Heart left ventricle (tissue), 13 donors: ENCODE measurements at regions not wholly inside any gene's neighbourhood (a gene's known extent, or its start where the extent isn't known, plus 50 kb on each side); places are given as distances from the start of the nearest gene placed in this dataset.

Experiments
- POLR2A ChIP-seq, 2 donors: fragments of 450-650 bp; IDR thresholded peaks; one replicate each; pipeline ENCODE4 v1.6.1; 2017; ENCODE audit warnings: antibody characterized with exemption in 2 of 2, mild to moderate bottlenecking in 2 of 2, moderate library complexity in 2 of 2
- TF ChIP-seq, protein P1 (sequence below), 12 donors: fragments of 200-600 bp; sonication (generic) in 4 of 12; IDR thresholded peaks; one replicate each; pipeline versions ENCODE4 v1.5.0 to v1.8.0; 2018 to 2022; ENCODE audit warnings: antibody characterized with exemption in 12 of 12, mild to moderate bottlenecking in 5 of 12
- donor health status: ischemic (EF 13 %, LVEDD 7.1; RV severe dilation, severe dysfunction).
- donor health status: DM: no; HTN: yes; CAD: no.
- donor health status: DM: no; HTN: no; CAD: no.
- donor health status: ischemic (EF 25% LVEDD 6.9; RV normal size, moderate dysfunction).
- donor health status: ischemic (EF 25% LVEDD 5.7; RV mildly dilated, moderate dysfunction).
- donor health status: ischemic (EF 35%, LVEDD 5.7; RV mildly dilated, moderate dysfunction).
- donor health status: nonischemic (EF 11% LVEDD 7.7; RV severe dilation, severe dysfunction).
- donor health status: DM: yes; HTN: yes; CAD: no.
- donor health status: PGD.
- donor health status: ischemic (EF 29% LVEDD 5.4; RV normal size, mild dysfunction).
- donor health status: nonischemic (EF 23%, LVEDD 6.1; RV moderate dilation, normal function).

GRCh38 chr2:128372621-128373341 is 54.1 kb upstream of the HS6ST1 start:
- TF ChIP-seq, protein P1, sequence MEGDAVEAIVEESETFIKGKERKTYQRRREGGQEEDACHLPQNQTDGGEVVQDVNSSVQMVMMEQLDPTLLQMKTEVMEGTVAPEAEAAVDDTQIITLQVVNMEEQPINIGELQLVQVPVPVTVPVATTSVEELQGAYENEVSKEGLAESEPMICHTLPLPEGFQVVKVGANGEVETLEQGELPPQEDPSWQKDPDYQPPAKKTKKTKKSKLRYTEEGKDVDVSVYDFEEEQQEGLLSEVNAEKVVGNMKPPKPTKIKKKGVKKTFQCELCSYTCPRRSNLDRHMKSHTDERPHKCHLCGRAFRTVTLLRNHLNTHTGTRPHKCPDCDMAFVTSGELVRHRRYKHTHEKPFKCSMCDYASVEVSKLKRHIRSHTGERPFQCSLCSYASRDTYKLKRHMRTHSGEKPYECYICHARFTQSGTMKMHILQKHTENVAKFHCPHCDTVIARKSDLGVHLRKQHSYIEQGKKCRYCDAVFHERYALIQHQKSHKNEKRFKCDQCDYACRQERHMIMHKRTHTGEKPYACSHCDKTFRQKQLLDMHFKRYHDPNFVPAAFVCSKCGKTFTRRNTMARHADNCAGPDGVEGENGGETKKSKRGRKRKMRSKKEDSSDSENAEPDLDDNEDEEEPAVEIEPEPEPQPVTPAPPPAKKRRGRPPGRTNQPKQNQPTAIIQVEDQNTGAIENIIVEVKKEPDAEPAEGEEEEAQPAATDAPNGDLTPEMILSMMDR (IDR thresholded peaks at IDR 0.05), result no peak
- no peak for TF ChIP-seq POLR2A (IDR thresholded peaks at IDR 0.05)
